OCI-LY7 (cell line): ENCODE measurements at regions not wholly inside any gene's neighbourhood (a gene's known extent, or its start where the extent isn't known, plus 50 kb on each side); places are given as distances from the start of the nearest gene placed in this dataset.

Experiments used
- BruUV-seq: library from RNA; stranded (reverse); fragments of 400-500 nt; replicated peaks from 2 replicates; lab custom pipeline; 2021; lab: Mats Ljungman, UMichigan
- CTCF ChIA-PET: fragments of 300-600 bp; sonication (Branson Sonifier 250); formaldehyde crosslinking; loops from one replicate; lab custom pipeline; 2022; ENCODE audit warnings: antibody characterized with exemption; ENCODE audit not compliant: unreplicated experiment; lab: Charles Lee
- POLR2A ChIA-PET: fragments of 300-600 bp; sonication (Branson Sonifier 250); formaldehyde crosslinking; loops from one replicate; lab custom pipeline; 2022; ENCODE audit warnings: antibody characterized with exemption; lab: Charles Lee
- DNase-seq: peaks from one replicate; pipeline ENCODE4 v3.0.0-alpha.2; 2015; ENCODE audit warnings: low spot score
- H2AFZ ChIP-seq: fragments of 200-600 bp; sonication (generic), shearing (Covaris generic); 2 replicates; pipeline ENCODE4 v1.6.1; 2014; ENCODE audit warnings: mild to moderate bottlenecking, antibody characterized with exemption, low read length, moderate library complexity
- H3K27ac ChIP-seq: fragments of 200-600 bp; sonication (generic); 2 replicates; pipeline ENCODE4 v1.5.1; 2014; ENCODE audit warnings: mixed run types, low read depth, mild to moderate bottlenecking, moderate library complexity, low read length, inconsistent platforms; ENCODE audit not compliant: poor library complexity, severe bottlenecking
- H3K36me3 ChIP-seq: fragments of 200-600 bp; sonication (generic); 2 replicates; pipeline ENCODE4 v1.6.1; 2014; ENCODE audit warnings: mild to moderate bottlenecking, antibody characterized with exemption, low read length, moderate library complexity, mixed read lengths; ENCODE audit not compliant: insufficient read depth
- H3K4me1 ChIP-seq: fragments of 200-600 bp; sonication (generic); 2 replicates; pipeline ENCODE4 v1.5.1; 2014; ENCODE audit warnings: mild to moderate bottlenecking, low read length; ENCODE audit not compliant: insufficient read depth, poor library complexity, severe bottlenecking
- H3K4me2 ChIP-seq: fragments of 200-600 bp; sonication (generic); 2 replicates; pipeline ENCODE4 v1.6.1; 2014; ENCODE audit warnings: mild to moderate bottlenecking, low read length
- H3K4me3 ChIP-seq: fragments of 200-600 bp; sonication (generic); 2 replicates; pipeline ENCODE4 v1.5.1; 2014; ENCODE audit warnings: mild to moderate bottlenecking, low read depth, low read length; ENCODE audit not compliant: poor library complexity, severe bottlenecking
- H3K79me2 ChIP-seq: fragments of 200-600 bp; sonication (generic); 2 replicates; pipeline ENCODE4 v1.6.1; 2016; ENCODE audit warnings: low read depth, mild to moderate bottlenecking, low read length, moderate library complexity, mixed read lengths; ENCODE audit not compliant: insufficient read depth
- H3K9me2 ChIP-seq: fragments of 200-600 bp; sonication (generic); 2 replicates; pipeline ENCODE4 v1.6.1; 2016; ENCODE audit warnings: mild to moderate bottlenecking, low read length, mixed read lengths; ENCODE audit not compliant: insufficient read depth
- H3K9me3 ChIP-seq: fragments of 200-600 bp; sonication (generic); 2 replicates; pipeline ENCODE4 v1.6.1; 2014; ENCODE audit warnings: mild to moderate bottlenecking, mixed run types, low read length, mixed read lengths
- H4K20me1 ChIP-seq: fragments of 200-600 bp; sonication (generic); 2 replicates; pipeline ENCODE4 v1.6.1; 2014; ENCODE audit warnings: mild to moderate bottlenecking, antibody characterized with exemption, low read length, moderate library complexity, mixed read lengths; ENCODE audit not compliant: insufficient read depth
- EZH2phosphoT487 ChIP-seq: fragments of 200-600 bp; sonication (generic); IDR thresholded peaks from 2 replicates; pipeline ENCODE4 v1.6.1; 2018; ENCODE audit warnings: low read depth, borderline replicate concordance, mild to moderate bottlenecking, mixed run types, antibody characterized with exemption, low read length, moderate library complexity, mixed read lengths
- intact Hi-C: fragments of 100-400 bp; cut with micrococcal nuclease; formaldehyde crosslinking; loops from one replicate; pipeline ENCODE4 v1.10.0; 2022; ENCODE audit not compliant: unreplicated experiment
- TF ChIP-seq, protein P1 (sequence below): fragments of 200-600 bp; sonication (generic); conservative IDR thresholded peaks from 2 replicates; pipeline ENCODE4 v1.5.1; 2014; ENCODE audit warnings: mild to moderate bottlenecking, antibody characterized with exemption, low read length, moderate library complexity, mixed read lengths

DNA sequence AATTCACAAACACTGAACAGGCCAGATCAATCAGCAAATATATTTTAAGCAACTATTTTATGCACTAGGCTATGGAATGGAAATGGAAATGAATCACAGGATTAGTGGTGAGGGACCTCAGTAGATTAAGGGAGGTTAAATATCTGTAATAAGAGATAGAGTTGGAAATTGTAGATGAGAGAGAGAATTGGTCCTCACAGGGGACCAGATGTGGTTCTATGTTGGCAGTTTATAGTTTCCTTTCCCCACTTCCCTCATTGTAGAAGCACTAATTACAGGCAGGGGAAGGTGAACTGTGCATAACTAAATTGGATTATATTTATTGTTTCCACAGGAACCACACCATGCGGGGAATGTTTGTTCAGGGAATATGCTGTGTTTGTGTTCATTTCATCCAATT lies 496.2 kb downstream of the ARHGEF28 start:
- H3K79me2 ChIP-seq, result no peaks in the 10 kb centered on the region
- H3K9me2 ChIP-seq, result no peaks in the 10 kb centered on the region
- TF ChIP-seq, protein P1, sequence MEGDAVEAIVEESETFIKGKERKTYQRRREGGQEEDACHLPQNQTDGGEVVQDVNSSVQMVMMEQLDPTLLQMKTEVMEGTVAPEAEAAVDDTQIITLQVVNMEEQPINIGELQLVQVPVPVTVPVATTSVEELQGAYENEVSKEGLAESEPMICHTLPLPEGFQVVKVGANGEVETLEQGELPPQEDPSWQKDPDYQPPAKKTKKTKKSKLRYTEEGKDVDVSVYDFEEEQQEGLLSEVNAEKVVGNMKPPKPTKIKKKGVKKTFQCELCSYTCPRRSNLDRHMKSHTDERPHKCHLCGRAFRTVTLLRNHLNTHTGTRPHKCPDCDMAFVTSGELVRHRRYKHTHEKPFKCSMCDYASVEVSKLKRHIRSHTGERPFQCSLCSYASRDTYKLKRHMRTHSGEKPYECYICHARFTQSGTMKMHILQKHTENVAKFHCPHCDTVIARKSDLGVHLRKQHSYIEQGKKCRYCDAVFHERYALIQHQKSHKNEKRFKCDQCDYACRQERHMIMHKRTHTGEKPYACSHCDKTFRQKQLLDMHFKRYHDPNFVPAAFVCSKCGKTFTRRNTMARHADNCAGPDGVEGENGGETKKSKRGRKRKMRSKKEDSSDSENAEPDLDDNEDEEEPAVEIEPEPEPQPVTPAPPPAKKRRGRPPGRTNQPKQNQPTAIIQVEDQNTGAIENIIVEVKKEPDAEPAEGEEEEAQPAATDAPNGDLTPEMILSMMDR, result no peak
- H3K4me1 ChIP-seq, result no peaks in the 10 kb centered on the region
- BruUV-seq, result no TSS peak
- ChIA-PET CTCF (no interaction called here), POLR2A (no interaction called here)
- no peak overlapping the region for H3K4me3 ChIP-seq
- no peaks in the 10 kb centered on the region for H3K36me3 ChIP-seq
- DNase-seq, result no peak
- H3K4me2 ChIP-seq, result no peak overlapping the region
- no peaks in the 10 kb centered on the region for H3K9me3 ChIP-seq
- intact Hi-C loops, result no loop called here
- no peak overlapping the region for H2AFZ ChIP-seq
- H3K27ac ChIP-seq, result no peak overlapping the region
- H4K20me1 ChIP-seq, result no peaks in the 10 kb centered on the region

DNA sequence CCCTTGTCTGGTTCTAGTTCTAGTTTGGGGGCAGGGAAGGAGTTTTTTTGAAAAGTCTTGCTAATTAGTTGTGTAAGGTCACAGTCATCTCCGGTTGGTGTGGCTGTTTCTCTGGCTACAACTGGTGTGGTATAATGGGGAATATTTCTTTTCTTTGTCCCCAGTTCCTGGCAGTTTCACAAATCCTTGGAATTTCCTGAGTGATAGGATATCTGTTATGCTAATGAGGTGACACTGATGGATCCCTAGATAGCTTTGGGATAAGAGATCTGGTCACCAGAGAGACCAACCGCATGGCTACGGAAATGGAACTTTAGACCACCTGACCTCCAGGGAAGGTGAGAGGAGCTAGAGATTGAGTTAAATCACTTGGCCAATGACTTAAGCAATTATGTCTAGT lies 494.6 kb downstream of the ARHGEF28 start:
- ChIA-PET POLR2A (no interaction called here), CTCF (no interaction called here)
- BruUV-seq, result no TSS peak
- Histone ChIP-seq H4K20me1 (no peaks in the 10 kb centered on the region), H3K9me2 (no peaks in the 10 kb centered on the region), H3K4me2 (no peak overlapping the region), H3K79me2 (no peaks in the 10 kb centered on the region), H3K4me1 (no peaks in the 10 kb centered on the region), H3K4me3 (no peak overlapping the region), H3K9me3 (no peaks in the 10 kb centered on the region), H3K27ac (no peak overlapping the region), H3K36me3 (no peaks in the 10 kb centered on the region), H2AFZ (no peak overlapping the region)
- no peak for DNase-seq
- intact Hi-C loops, result no loop called here
- TF ChIP-seq, protein P1, result no peak

DNA sequence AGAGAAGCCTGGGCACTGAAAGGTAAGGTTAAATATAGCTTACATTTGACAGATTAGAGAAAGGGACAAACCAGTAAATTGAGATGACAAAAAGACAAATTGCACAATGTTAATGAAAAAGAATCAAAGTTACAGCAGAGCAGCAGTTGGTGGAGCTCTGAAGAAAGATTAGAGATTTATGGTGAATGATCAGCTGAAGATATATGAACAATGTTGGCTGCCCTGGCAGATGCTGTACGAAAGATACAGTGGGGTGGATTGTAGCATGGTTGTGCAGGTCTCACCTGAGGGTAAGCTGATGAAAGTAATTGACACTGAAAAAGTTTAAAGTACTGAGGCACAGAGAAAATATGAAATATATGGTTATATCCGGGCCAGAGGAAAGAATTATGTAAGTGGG lies 492.1 kb downstream of the ARHGEF28 start:
- TF ChIP-seq EZH2phosphoT487, result no peak
- TF ChIP-seq, protein P1, result no peak

More for the DNA sequence above, 492.1 kb downstream of the ARHGEF28 start:
- H3K27ac ChIP-seq, result no peak overlapping the region
- POLR2A ChIA-PET, result no interaction called here
- no peaks in the 10 kb centered on the region for H4K20me1 ChIP-seq
- no peak overlapping the region for H3K4me3 ChIP-seq
- no peaks in the 10 kb centered on the region for H3K79me2 ChIP-seq
- H3K36me3 ChIP-seq, result no peaks in the 10 kb centered on the region
- no peaks in the 10 kb centered on the region for H3K4me1 ChIP-seq
- intact Hi-C loops, result no loop called here
- H3K9me3 ChIP-seq, result no peaks in the 10 kb centered on the region
- no peak overlapping the region for H2AFZ ChIP-seq
- no TSS peak for BruUV-seq
- no peak for DNase-seq
- no peaks in the 10 kb centered on the region for H3K9me2 ChIP-seq
- CTCF ChIA-PET, result no interaction called here
- H3K4me2 ChIP-seq, result no peak overlapping the region
